K562 (cell line): ENCODE measurements at regions not wholly inside any gene's neighbourhood (a gene's known extent, or its start where the extent isn't known, plus 50 kb on each side); places are given as distances from the start of the nearest gene placed in this dataset.

Source experiments
- ATAC-seq: fragments of 200-7000 bp; cut with Tn5 transposase; 3 replicates; pipeline ENCODE4 v1.9.1; 2020; ENCODE audit warnings: moderate library complexity
- BruUV-seq: library from RNA; stranded (reverse); fragments of 400-500 nt; replicated peaks from 2 replicates; lab custom pipeline; 2021; lab: Mats Ljungman, UMichigan
- CTCF ChIA-PET: fragments of 300-600 bp; formaldehyde crosslinking; extraction: SDS; loops from one replicate; lab custom pipeline; 2021; ENCODE audit warnings: low intra/inter-chr PET ratio; lab: Yijun Ruan, JAX
- POLR2A ChIA-PET: fragments of 300-600, 350-650 bp; sonication (Branson Sonifier 250); formaldehyde crosslinking; extraction: SDS; loops from one replicate; lab custom pipeline; 2021; ENCODE audit warnings: antibody characterized with exemption, inconsistent platforms; lab: Yijun Ruan, JAX
- DNase-seq, 4 experiments: peaks; one replicate each; pipeline versions ENCODE4 v3.0.0 to v3.0.0-alpha.2; 2011 to 2018; ENCODE audit warnings: low spot score in 3 of 4, mixed read lengths in 3 of 4; ENCODE audit errors: extremely low read depth in 1 of 4
- FAIRE-seq: peaks from 2 replicates; lab custom pipeline; 2011; peaks lifted over from hg19 to GRCh38; lab: Jason Lieb, UNC
- H2AFZ ChIP-seq: 2 replicates; pipeline ENCODE4 v1.6.0; 2011; ENCODE audit warnings: low read depth, low read length, control low read depth, inconsistent platforms
- H3K27ac ChIP-seq: fragments of 200-600 bp; 3 replicates; pipeline ENCODE4 v1.8.0; 2011; ENCODE audit warnings: low read depth, mild to moderate bottlenecking, control low read depth, inconsistent platforms, low read length, moderate library complexity, mixed read lengths; ENCODE audit errors: extremely low read depth
- H3K27me3 ChIP-seq, 2 experiments: fragments of 300-600 bp in 1 of 2; 2 replicates in 1 of 2; 3 replicates in 1 of 2; pipeline versions ENCODE4 v1.6.0 to v1.8.0; 2011; ENCODE audit warnings: inconsistent platforms in 2 of 2, low read length in 2 of 2, mild to moderate bottlenecking in 1 of 2, mixed read lengths in 1 of 2, moderate library complexity in 1 of 2; ENCODE audit not compliant: control insufficient read depth in 2 of 2, insufficient read depth in 2 of 2
- H3K36me3 ChIP-seq: fragments of 300-600 bp; 3 replicates; pipeline ENCODE4 v1.8.0; 2011; ENCODE audit warnings: mild to moderate bottlenecking, low read length, inconsistent platforms; ENCODE audit not compliant: control insufficient read depth, insufficient read depth
- H3K4me1 ChIP-seq, 2 experiments: fragments of 200-600 bp in 1 of 2; replicated peaks in 1 of 2; 2 replicates in 1 of 2; 3 replicates in 1 of 2; pipeline versions ENCODE4 v1.5.1 to v1.8.0; 2011; ENCODE audit warnings: inconsistent platforms in 2 of 2, low read length in 2 of 2, mild to moderate bottlenecking in 1 of 2, mixed read lengths in 1 of 2, moderate library complexity in 1 of 2; ENCODE audit not compliant: control insufficient read depth in 2 of 2, insufficient read depth in 2 of 2
- H3K4me2 ChIP-seq: 2 replicates; pipeline ENCODE4 v1.6.1; 2011; ENCODE audit warnings: low read length, control low read depth, inconsistent platforms, mixed read lengths; ENCODE audit not compliant: insufficient read depth
- H3K4me3 ChIP-seq: fragments of 200-600 bp; sonication (generic), shearing (Covaris generic); 2 replicates; pipeline ENCODE4 v1.5.1; 2016; ENCODE audit warnings: control low read depth, inconsistent platforms
- H3K79me2 ChIP-seq: fragments of 200-600 bp; 3 replicates; pipeline ENCODE4 v1.8.0; 2011; ENCODE audit warnings: low read length, inconsistent platforms; ENCODE audit not compliant: control insufficient read depth, insufficient read depth
- H3K9ac ChIP-seq, 2 experiments: 2 replicates each; pipeline versions ENCODE4 v1.6.0 to v1.6.1; 2011; ENCODE audit warnings: low read depth in 2 of 2, low read length in 2 of 2, control low read depth in 1 of 2, inconsistent platforms in 1 of 2, mild to moderate bottlenecking in 1 of 2, mixed read lengths in 1 of 2; ENCODE audit not compliant: insufficient read depth in 1 of 2
- H3K9me1 ChIP-seq: one replicate; pipeline ENCODE4 v1.6.0; 2011; ENCODE audit warnings: inconsistent platforms, mild to moderate bottlenecking, low read length, moderate library complexity; ENCODE audit not compliant: control insufficient read depth, insufficient read depth
- H3K9me3 ChIP-seq: replicated peaks from 2 replicates; pipeline ENCODE4 v1.5.1; 2011; ENCODE audit warnings: low read depth, low read length, inconsistent platforms; ENCODE audit not compliant: control insufficient read depth, insufficient read depth
- H4K20me1 ChIP-seq: replicated peaks from 2 replicates; pipeline ENCODE4 v1.6.1; 2011; ENCODE audit warnings: low read length, inconsistent platforms, mixed read lengths; ENCODE audit not compliant: control insufficient read depth, insufficient read depth
- ARHGAP35 ChIP-seq: fragments of 450-650 bp; IDR thresholded peaks from 2 replicates; pipeline ENCODE4 v1.6.1; 2018; ENCODE audit not compliant: partially characterized antibody
- CTBP1 ChIP-seq: fragments of 450-650 bp; IDR thresholded peaks from 2 replicates; pipeline ENCODE4 v1.6.1; 2016; ENCODE audit warnings: borderline replicate concordance
- DACH1 ChIP-seq: fragments of 450-650 bp; IDR thresholded peaks from 2 replicates; pipeline ENCODE4 v1.6.1; 2018; ENCODE audit not compliant: partially characterized antibody
- FOXA1 ChIP-seq: fragments of 450-650 bp; IDR thresholded peaks from 2 replicates; pipeline ENCODE4 v1.6.1; 2016; ENCODE audit warnings: mild to moderate bottlenecking, borderline replicate concordance
- GATA2 ChIP-seq: sonication (generic); formaldehyde crosslinking; IDR thresholded peaks from 2 replicates; pipeline ENCODE4 v1.4.0; 2020; ENCODE audit warnings: mild to moderate bottlenecking, missing genetic modification reagents
- KAT7 ChIP-seq: sonication (generic); formaldehyde crosslinking; IDR thresholded peaks from 2 replicates; pipeline ENCODE4 v1.8.0; 2022; ENCODE audit warnings: missing genetic modification reagents, mild to moderate bottlenecking, borderline replicate concordance
- KHSRP ChIP-seq: fragments of 450-650 bp; IDR thresholded peaks from 2 replicates; pipeline ENCODE4 v1.6.1; 2017
- RB1 ChIP-seq: fragments of 450-650 bp; IDR thresholded peaks from 2 replicates; pipeline ENCODE4 v1.6.1; 2017; ENCODE audit warnings: low read depth, mild to moderate bottlenecking
- SMAD3 ChIP-seq: fragments of 450-650 bp; formaldehyde crosslinking; conservative IDR thresholded peaks from 2 replicates; pipeline ENCODE4 v1.4.0; 2020; ENCODE audit warnings: mild to moderate bottlenecking
- SRSF7 ChIP-seq: fragments of 200-400 bp; formaldehyde crosslinking; optimal IDR thresholded peaks from 2 replicates; pipeline ENCODE3; 2017; ENCODE audit warnings: mild to moderate bottlenecking, low read depth, low read length
- TAL1 ChIP-seq: fragments of 450-650 bp; IDR thresholded peaks from 2 replicates; pipeline ENCODE4 v1.6.1; 2016; ENCODE audit warnings: mild to moderate bottlenecking
- ZNF121 ChIP-seq: sonication (generic); formaldehyde crosslinking; conservative IDR thresholded peaks from 2 replicates; pipeline ENCODE4 v1.8.0; 2022; ENCODE audit warnings: missing genetic modification reagents
- ZNF253 ChIP-seq: fragments of 250-450 bp; sonication (Bioruptor Pico); conservative IDR thresholded peaks from 2 replicates; pipeline ENCODE4 v1.6.1; 2021; ENCODE audit warnings: mild to moderate bottlenecking
- WGBS: fragments of 100-300 bp; shearing (Covaris generic); methylation state at CpG from one replicate; pipeline ENCODE4 v1.1.6; 2016; ENCODE audit warnings: low coverage, mixed read lengths; ENCODE audit not compliant: insufficient coverage; ENCODE audit errors: missing lambda C conversion rate; 5-methylcytosine and 5-hydroxymethylcytosine counted together
- in situ Hi-C: fragments of 300-500 bp; cut with MboI; formaldehyde crosslinking; loops from 4 replicates; pipeline ENCODE4 v1.15.0; 2018; ENCODE audit warnings: inconsistent platforms, mixed read lengths
- intact Hi-C: fragments of 100-400 bp; cut with micrococcal nuclease; formaldehyde crosslinking; loops from 2 replicates; pipeline ENCODE4 v1.14.2; 2022

- Histone ChIP-seq H3K9me3 (no peaks in the 10 kb centered on the region), H2AFZ (no peak overlapping the region), H3K9me1 (no peaks in the 10 kb centered on the region), H3K79me2 (no peaks in the 10 kb centered on the region), H4K20me1 (0 out of 2 replicates have a peak, but pooled peaks cover 8% of the 10 kb centered on the region), H3K4me3 (no peak overlapping the region), H3K36me3 (no peaks in the 10 kb centered on the region), H3K9ac (no peak overlapping the region), H3K4me1 (no peaks in the 10 kb centered on the region; a peak in 3 of 5 replicates), H3K27ac (no peak overlapping the region), H3K27me3 (peaks cover 3 to 18% of the 10 kb centered on the region in 2 experiments; a peak in 2 of 5 replicates), H3K4me2 (no peak overlapping the region)
- ChIA-PET POLR2A (interaction anchor here (0.7 to 1.1 kb wide), 2 partner anchors 11 to 14 kb away, joined by 3 read pairs; no protein-coding TSS in a partner anchor), CTCF (no interaction called here)
- intact Hi-C loops, result no loop called here
- TF ChIP-seq SRSF7, result no peak
- DNase-seq, result no peak
- WGBS, result 4% methylated on average over 9 of the region's 9 CpGs
- in situ Hi-C loops, result no loop called here
- no TSS peak for BruUV-seq
- FAIRE-seq, result no peak
- ATAC-seq, result no peak
Measured at GRCh38 chr1:36729289-36729688, 246.6 kb upstream of the CSF3R start.

GRCh38 chr1:36728846-36729245 lies 246.1 kb upstream of the CSF3R start:
- H3K27me3 ChIP-seq, result peaks cover 3 to 18% of the 10 kb centered on the region in 2 experiments; a peak in 2 of 5 replicates
- H4K20me1 ChIP-seq, result 0 out of 2 replicates have a peak, but pooled peaks cover 4% of the 10 kb centered on the region
- H3K9me1 ChIP-seq, result no peaks in the 10 kb centered on the region
- DNase-seq (no peak), FAIRE-seq (no peak), ATAC-seq (no peak)
- H3K4me1 ChIP-seq, result no peaks in the 10 kb centered on the region; a peak in 3 of 5 replicates
- no peak overlapping the region for H3K27ac ChIP-seq
- H3K79me2 ChIP-seq, result no peaks in the 10 kb centered on the region
- no TSS peak for BruUV-seq
- H3K9me3 ChIP-seq, result no peaks in the 10 kb centered on the region
- in situ Hi-C loops (no loop called here), intact Hi-C loops (no loop called here)
- no peak overlapping the region for H3K9ac ChIP-seq
- H3K4me2 ChIP-seq, result no peak overlapping the region
- ChIA-PET POLR2A (interaction anchor here (0.7 to 1.4 kb wide), 3 partner anchors 10 to 15 kb away, joined by 3 to 4 read pairs (median 3); no protein-coding TSS in a partner anchor), CTCF (no interaction called here)
- H3K36me3 ChIP-seq, result no peaks in the 10 kb centered on the region
- no peak overlapping the region for H2AFZ ChIP-seq
- no peak overlapping the region for H3K4me3 ChIP-seq
- WGBS, result 0% methylated on average over 6 of the region's 6 CpGs
- no peak for TF ChIP-seq DACH1
- TF ChIP-seq ARHGAP35, result no peak
- no peak for TF ChIP-seq RB1
- no peak for TF ChIP-seq ZNF253 (CRISPR knock-in tag)
- TF ChIP-seq TAL1, result no peak
- TF ChIP-seq KAT7, result no peak
- TF ChIP-seq SMAD3 (CRISPR knock-in tag), result no peak
- TF ChIP-seq FOXA1, result no peak
- TF ChIP-seq CTBP1, result no peak
- no peak for TF ChIP-seq ZNF121 (CRISPR knock-in tag)
- no peak for TF ChIP-seq GATA2 (CRISPR knock-in tag)
- no peak for TF ChIP-seq KHSRP
